HG02642 (cell line): ENCODE measurements at regions not wholly inside any gene's neighbourhood (a gene's known extent, or its start where the extent isn't known, plus 50 kb on each side); places are given as distances from the start of the nearest gene placed in this dataset.
"Not testable (repeated sequence)": the region's sequence is repeated elsewhere in the genome, so short reads cannot be mapped to it uniquely, and the experiment has no call there.

ENCODE experiments used
- ATAC-seq: cut with Tn5 transposase; IDR thresholded peaks from one replicate; pipeline ENCODE4 v1.9.1; 2021; ENCODE audit warnings: mild to moderate bottlenecking; ENCODE audit not compliant: unreplicated experiment, poor library complexity

DNA sequence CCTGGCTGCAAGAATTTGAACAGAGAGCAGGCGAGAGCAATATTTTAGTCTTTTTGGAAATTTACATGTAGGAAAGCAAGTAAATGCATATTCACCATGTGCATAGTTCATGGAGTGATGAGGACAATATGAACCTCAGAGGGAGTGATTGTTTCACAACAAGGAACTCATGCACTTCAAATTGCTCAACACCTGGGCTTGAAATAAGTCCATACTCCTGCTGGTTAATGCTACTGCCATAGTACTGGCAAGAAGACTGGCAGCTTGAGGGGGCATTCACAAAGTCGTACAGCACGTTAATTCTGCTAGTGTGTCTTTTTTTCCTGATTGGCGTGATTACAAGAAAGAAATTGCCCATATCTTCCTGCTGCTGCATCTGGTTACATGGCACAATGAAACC, 267.6 kb downstream of the PCDH17 start:
- no peak for ATAC-seq

DNA sequence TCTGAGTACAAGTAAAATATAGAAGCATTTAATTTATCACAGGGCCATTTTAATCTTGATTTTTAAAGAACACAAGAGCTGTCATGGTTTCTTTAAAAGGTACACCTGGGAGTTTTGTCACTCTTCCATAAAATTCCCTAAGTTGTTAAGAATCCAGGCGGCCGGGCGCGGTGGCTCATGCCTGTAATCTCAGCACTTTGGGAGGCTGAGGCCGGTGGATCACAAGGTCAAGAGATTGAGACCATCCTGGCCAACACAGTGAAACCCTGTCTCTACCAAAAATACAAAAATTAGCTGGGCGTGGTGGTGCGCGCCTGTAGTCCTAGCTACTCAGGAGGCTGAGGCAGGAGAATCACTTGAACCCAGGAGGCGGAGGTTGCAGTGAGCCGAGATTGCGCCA, 278.3 kb downstream of the PCDH17 start:
- ATAC-seq, result not testable (repeated sequence)

DNA sequence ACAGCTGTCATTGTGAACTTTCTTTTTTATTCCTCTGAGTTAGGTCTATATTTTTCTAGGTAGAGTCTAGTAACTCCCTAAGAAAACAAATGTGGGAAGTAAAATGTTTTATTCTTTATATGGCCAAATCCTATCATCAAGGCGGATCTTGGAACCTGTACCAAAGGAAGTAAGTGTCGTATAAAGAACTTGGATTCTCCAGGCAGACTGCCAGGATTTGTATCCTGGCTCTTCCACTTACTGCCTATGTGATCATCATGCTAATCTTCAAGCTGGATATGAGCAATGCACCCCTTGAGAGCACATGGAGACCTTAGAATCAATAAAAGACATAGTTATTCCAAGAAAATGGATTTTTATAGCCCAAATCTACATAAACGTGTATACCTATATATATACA, 286.5 kb downstream of the PCDH17 start:
- no peak for ATAC-seq

DNA sequence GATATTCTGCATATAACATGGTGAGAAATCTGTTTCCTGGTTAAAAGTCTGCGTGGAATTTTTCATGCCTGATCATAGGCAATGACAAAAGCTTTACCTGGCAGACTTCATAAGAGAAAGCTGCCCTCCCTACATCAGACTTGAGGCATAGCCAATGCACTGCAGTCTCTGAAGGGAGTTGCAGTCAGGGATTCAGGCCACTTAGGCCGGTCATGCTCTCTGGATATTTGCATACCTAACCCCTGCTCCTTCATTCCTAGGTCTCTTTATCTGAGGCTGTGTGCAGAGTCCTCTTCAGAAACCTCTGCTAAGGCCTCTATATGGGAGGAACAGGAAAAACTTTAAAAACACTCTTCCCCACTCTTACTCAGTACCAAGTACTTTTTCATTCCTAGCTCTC, 287.4 kb downstream of the PCDH17 start:
- no peak for ATAC-seq

DNA sequence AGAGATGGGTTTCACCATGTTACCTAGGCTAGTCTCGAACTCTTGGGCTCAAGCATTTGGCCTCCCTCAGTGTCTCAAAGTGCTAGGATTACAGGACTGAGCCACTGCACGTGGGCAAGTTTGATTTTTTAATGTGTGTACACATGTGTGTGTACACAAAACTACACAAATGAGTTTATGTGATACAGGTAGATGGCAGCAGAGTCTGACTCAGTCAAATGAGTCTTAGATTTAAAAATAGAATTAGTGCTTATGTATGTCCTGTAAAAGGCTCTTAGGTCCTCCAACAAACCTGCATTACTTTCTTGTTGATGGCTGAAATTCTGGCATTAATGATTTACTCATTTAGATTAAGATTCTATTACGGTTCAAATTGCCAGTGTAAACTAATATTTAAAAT, 293.7 kb downstream of the PCDH17 start:
- no peak for ATAC-seq

DNA sequence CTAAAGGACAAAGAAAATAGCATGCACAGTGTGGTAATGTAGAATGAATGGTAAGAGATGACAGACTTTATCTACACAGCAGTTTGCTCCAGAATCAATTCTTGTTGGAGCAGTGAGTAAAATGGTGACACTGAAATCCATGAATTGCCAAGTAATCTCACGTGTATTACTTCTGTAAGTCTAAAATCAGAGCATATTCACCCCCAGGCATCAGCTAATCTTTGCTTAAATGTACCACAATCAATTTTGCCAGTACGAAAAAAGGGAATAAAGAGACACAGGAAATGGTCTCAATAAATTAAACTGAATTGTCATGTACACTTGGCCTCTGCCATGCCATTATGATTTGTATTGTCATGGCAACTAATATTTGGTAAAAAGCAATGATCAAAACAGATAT, 294.2 kb downstream of the PCDH17 start:
- ATAC-seq, result no peak

DNA sequence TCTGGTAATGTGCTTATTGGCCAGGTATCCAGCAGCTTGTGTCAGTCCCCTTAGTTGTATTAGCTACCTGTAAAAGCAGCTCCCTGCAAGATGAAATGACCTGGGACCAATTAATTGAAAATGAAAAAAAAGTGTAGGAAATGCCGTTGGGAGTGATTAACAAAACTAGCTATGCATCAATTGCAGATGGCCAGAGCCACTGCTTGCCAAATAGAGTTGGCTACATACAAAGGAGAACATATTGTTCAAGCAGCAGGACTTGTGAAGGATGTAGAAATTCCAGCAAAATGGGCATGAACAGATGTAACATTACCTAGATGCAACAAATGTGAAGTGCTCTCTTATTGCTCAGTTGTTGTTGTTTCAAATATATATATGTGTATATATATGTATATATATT, 300.5 kb downstream of the PCDH17 start:
- ATAC-seq, result no peak

DNA sequence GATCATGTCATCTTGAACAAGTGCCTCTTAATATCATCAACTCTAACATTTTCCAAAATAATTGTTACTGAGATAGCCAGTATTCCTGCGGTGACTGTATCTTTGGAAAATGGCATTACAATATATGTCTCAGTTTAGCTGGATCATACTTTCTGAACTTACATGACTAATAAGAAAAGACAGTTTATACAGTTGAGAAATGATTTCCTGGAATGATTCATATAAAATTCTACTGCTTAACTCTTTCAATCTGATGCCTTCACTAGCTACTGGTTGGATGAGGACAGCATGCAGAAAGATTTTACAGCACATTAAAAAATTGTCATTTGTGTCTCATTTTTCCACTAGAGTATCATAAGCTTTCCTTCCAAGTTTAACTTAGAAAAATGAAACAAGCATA, 302.1 kb downstream of the PCDH17 start:
- ATAC-seq, result no peak

DNA sequence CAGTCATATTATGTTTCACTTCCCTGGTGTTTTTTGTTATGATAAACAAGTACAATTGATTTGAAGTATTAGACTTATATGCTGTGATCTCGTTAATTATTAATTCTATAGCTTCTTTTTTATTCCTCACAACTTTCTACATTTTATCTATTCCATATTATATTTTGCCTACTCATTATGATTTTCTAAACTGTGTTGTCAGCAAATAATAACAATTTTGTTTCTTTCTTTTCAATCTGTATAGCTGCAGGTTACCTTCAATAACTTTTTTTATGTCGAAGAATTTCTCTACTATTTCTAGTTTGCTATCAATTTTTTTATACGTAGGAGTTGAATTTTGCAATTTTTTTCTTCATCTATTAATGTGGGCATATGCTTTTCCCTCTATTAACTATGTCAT, 304.4 kb downstream of the PCDH17 start:
- ATAC-seq, result no peak

DNA sequence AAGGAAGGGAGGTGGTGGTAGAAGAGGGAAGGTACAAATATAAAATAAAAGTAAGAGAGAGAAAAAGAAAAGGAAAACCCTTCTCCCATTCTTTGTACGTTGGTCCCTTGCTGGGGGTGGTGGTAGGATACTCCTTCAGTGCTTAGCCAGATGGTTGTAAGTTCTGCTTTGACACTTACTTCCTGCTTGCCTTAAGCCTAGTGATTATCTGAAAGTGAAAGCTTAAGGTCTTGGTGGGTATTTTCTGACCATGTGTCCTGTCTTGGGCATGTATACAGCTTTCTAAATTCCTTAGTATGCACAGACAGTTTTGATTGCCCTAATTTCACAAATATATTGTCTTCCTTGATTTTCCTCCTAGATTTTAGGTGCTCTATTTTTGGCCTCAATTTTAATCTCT, 314.8 kb downstream of the PCDH17 start:
- peak; percentile 77 for ATAC-seq

DNA sequence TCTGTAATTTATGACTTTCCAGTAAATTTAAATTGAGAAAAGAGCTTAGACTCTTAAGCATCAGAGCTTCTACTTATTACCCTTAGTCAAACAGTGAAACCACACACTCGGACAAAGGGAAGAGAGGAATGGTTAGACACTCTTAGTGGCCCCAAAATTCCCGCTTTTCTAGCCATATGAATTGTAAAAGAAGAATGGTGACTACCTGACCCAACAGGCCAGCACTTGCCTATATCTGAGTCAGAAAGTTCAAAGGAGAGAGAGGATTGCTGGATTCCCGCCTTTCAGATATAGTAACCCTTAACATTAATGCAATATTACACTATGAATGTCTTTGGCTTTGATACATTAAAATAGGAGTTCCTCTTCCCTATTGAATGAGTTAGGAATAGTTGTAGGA, 317.3 kb downstream of the PCDH17 start:
- ATAC-seq, result no peak

DNA sequence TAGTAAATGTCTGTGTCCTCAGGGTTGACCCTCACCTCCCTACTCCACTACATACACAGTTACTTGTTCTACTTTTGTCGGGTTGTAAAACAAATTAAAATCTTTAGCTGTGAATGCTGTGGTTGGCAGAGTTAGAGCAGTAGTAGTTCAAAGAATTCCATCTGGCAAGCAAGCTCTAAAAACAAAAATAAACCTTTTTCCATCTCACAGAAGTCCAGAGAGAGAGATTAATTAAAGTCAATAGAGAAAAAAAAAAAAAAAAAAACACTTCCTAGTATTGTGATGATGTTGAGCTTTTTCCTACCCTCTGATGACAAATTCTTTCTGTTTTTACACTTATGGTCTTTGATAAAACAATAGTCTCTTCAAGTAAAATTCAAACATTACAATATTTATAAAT, 338.4 kb downstream of the PCDH17 start:
- no peak for ATAC-seq

DNA sequence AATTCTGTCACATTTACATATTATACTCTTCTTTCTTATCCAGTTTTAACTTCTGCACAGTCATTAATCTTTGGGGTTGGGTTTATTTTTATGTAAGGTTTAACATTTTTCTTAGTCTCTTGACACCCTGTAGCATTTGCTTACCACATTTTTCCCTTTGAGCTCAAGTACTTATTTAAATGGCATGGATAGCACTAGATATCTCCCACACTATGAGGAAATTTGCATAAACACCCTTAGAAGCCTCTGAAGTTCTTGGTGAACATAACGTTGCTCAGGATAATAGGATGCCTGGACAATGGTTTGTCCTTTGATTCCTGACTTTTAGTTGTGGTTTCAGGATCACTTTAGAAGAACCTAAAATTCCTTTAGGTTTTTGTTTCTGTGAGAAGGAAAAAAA, 338.9 kb downstream of the PCDH17 start:
- no peak for ATAC-seq

DNA sequence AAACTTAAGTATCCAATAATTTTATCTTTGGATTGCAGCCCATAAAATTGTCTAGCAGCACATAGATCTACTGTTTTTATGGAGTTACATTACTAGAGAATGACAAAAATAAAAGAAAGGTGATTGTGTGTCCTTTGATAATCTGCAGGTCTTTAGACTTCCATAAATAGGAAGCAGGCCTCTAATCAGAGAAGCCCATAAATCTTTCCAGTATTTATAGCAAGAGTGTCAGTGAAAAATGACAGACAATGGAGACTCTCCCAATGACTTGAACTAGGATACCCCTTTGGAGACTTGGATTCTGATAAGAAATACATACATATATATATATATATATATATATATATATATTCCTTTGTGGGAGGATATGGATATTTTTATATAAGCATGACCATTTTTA, 351.2 kb downstream of the PCDH17 start:
- ATAC-seq, result no peak

DNA sequence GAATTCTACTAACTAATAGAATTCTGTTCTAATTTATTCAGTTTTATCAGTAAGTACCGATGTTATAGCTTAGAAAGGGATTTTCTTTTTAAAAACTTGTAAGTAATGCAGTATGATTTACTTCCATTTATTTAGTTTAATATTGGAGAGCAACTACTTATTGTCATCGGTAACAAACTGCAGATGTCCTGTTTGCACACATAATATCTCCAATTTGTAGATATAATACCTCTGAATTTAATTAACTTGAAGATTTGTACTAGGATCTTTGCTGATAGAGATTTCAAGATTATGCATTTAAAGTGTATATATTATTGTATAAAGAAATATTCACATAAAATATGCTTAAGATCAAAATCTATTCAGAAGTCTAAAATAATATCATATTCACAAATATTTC, 356.7 kb downstream of the PCDH17 start:
- ATAC-seq, result no peak

DNA sequence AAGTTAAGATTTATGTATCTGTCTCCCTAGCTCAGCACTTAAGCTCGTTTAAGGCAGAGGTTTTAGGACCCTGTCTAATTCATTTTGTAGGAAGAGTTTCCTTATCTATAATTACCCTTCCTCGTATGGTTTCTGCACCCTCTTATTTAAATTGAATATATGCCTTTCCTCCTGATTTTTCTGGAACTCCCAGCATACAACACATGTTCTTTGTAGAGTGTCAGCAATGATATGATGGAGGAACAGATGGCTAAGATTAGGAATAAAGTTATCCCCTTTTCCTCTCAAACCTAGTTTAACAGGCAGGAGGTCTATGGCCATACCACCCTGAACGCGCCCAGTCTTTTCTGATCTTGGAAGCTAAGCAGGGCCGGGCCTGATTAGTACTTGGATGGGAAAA, 359.5 kb downstream of the PCDH17 start:
- ATAC-seq, result no peak

DNA sequence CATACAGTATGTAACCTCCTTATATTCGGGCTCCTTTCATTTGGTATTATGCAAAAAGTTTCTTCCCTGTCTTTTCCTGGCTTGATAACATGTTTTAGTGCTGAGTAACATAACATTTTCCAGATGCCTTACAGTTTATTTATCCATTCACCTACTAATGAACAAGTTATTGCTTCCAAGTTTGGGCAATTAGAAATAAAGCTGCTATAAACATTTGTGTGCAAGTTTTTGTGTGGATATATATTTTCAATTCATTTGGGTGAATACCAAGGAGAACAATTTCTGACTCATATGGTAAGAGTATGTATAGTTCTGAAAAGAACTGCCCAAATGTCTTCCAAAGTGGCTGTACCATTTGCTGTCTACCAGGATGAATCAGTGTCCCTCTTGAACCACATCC, 360.9 kb downstream of the PCDH17 start:
- no peak for ATAC-seq

DNA sequence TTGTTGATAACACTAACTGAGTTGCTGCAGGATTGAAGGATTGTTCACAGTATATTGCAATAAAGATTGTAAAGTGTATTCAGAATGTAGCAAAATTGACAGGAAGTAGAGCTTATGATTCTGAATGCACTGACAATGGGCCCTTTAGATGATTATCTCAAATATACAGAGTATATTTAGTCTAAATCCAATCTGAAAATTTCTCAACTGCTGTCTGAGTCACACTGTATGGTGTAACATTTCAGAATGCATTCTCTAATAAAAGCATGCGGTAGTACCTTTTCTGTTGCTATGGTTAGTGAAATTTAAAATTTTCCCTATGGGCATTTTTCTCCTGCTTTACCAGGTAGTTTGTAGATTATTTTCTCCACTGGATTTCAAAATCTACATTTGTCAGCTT, 365.2 kb downstream of the PCDH17 start:
- ATAC-seq, result no peak

DNA sequence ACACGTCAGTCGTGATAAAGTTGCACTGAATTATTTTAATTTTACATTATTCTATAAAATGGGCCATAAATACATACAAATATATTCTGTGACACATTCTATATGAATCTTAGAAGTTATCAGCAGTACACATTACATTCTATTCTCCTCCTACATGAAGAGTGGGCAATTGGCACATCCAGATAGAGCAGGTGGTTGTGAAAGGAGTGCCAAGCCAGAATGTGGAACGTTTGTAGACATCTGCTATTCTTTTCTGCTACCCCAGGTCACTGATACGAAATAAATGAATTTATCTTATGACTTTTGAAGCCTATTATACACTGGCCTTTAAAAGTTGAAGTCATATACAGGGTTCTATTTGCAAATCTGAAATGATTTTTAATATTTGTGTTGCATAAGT, 373.2 kb downstream of the PCDH17 start:
- no peak for ATAC-seq

DNA sequence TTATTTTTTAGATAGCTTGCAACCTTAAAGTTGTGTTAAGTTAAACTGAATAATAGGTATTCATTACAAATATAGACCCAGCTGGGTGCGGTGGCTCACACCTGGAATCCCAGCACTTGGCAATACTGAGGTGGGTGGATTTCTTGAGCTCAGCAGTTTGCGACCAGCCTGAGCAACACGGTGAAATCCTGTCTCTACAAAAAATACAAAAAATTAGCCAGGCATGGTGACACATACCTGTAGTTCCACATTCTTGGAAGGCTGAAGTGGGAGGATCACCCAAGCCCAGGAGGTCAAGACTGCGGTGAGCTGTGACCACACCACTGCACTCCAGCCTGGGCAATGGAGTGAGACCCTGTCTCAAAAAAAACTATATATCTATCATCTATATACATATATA, 386.5 kb downstream of the PCDH17 start:
- ATAC-seq, result no peak

DNA sequence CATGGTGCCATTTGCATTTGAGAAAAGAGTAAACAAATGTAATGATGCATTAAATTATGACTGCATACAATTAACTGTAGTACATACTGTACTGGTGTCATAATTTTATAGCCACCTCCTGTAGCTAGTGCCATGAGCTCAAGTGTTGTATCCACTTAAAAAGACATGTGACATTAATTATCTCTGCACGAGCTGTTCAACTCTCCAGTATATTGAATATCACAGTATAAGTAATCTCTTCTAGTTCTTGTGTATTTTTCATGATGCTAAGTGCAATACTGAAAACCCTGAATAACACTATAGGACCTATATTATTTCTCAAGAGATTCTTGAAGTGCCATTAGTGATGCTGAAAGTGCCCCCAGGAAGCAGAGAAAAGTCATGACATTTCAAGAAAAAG, 387.3 kb downstream of the PCDH17 start:
- ATAC-seq, result no peak

DNA sequence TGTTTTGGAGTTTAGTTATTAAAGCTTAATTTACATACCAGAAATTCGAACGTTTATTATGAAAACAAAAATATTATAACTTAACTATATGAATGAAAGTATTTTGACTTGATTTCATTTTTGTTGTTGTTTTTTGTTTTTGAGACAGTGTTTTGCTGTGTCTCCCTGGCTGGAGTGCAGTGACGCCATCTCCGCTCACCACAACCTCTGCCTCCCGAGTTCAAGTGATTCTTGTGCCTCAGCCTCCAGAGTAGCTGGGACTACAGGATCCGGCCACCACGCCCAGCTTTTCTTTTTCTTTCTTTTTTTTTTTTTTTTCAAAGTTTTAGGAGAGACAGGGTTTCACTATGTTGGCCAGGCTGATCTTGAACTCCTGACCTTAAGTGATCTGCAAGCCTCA, 392.6 kb downstream of the PCDH17 start:
- no peak for ATAC-seq

DNA sequence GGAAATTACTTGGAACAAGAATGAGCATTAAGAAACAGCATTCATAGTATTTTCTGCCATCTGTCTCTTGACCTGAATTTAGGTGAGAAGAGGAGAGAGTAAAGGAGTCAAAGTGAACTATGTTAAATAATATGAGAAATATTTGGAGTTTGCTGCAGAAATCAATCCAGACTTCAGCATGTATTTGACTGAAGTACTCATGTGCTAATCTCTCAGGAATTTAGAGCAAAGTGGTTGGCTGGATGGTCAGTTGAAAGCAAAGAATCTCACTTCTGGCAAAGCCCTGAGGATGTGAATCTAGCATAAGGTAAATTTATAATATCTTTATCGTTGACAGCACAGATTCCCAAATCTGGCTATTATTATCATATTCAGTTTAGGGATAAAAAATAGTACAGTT, 394.3 kb downstream of the PCDH17 start:
- ATAC-seq, result no peak
